A172 (cell line): ENCODE measurements at regions not wholly inside any gene's neighbourhood (a gene's known extent, or its start where the extent isn't known, plus 50 kb on each side); places are given as distances from the start of the nearest gene placed in this dataset.

Source experiments
- DNase-seq: peaks from one replicate; pipeline ENCODE4 v3.0.0-alpha.2; 2015; ENCODE audit warnings: low spot score

- DNase-seq: no peak
Observed at GRCh38 chr13:112124141-112124540, 57.2 kb downstream of the SOX1 start.

- DNase-seq: no peak
Observed at GRCh38 chr13:112127564-112128330, 60.8 kb downstream of the SOX1 start.

- no peak for DNase-seq
Observed at GRCh38 chr13:112128331-112128610, 61.3 kb downstream of the SOX1 start.

GRCh38 chr13:112130418-112130817 is 63.5 kb downstream of the SOX1 start:
- DNase-seq: no peak

GRCh38 chr13:112131081-112131712 is 64.2 kb downstream of the SOX1 start:
- no peak for DNase-seq

GRCh38 chr13:112131713-112132113 is 64.8 kb downstream of the SOX1 start:
- DNase-seq: no peak

- DNase-seq: no peak
Observed at GRCh38 chr13:112132142-112132541, 65.2 kb downstream of the SOX1 start.

GRCh38 chr13:112132619-112133018 is 65.7 kb downstream of the SOX1 start:
- DNase-seq: no peak

GRCh38 chr13:112133499-112134390 is 66.8 kb downstream of the SOX1 start:
- no peak for DNase-seq

GRCh38 chr13:112134391-112135075 is 67.6 kb downstream of the SOX1 start:
- peak; percentile 48 for DNase-seq

- no peak for DNase-seq
Observed at GRCh38 chr13:112136095-112136494, 69.1 kb downstream of the SOX1 start.

GRCh38 chr13:112137144-112137543 is 70.2 kb downstream of the SOX1 start:
- no peak for DNase-seq

GRCh38 chr13:112140366-112140765 is 73.4 kb downstream of the SOX1 start:
- DNase-seq: no peak

GRCh38 chr13:112141643-112142400 is 74.9 kb downstream of the SOX1 start:
- DNase-seq: no peak

- no peak for DNase-seq
Observed at GRCh38 chr13:112142401-112142930, 75.5 kb downstream of the SOX1 start.

GRCh38 chr13:112143046-112143752 is 76.2 kb downstream of the SOX1 start:
- no peak for DNase-seq

- DNase-seq: peak; percentile 38
Observed at GRCh38 chr13:112143753-112144615, 77.0 kb downstream of the SOX1 start.

GRCh38 chr13:112144616-112145550 is 77.9 kb downstream of the SOX1 start:
- peak; percentile 41 for DNase-seq
